ENCODE measurements at regions not wholly inside any gene's neighbourhood (a gene's known extent, or its start where the extent isn't known, plus 50 kb on each side); places are given as distances from the start of the nearest gene placed in this dataset.

DNA sequence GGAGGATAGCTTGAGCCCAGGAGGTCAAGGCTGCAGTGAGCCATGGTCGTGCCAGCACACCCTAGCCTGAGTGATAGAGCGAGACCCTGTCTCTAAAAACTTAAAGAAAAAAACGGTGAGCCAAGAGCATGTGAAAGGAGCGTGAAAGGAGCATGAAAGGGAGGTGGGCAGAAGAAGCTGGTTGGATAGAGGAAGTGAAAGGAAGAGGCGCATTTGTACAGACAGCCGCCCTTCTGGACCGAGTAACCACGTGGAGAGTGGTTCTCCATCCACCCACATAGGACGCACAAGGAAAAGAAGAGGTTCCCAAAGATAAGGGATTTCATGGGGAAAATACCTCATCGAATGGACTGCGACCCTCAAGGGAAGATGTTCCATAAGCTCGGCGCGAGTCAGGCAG, 60.4 kb upstream of the IFNAR2 start:
- DNase-seq (ENCODE audit: low read depth in 2 of 2) = no peak
- TF ChIP-seq CTCF (IDR thresholded peaks at IDR 0.05; ENCODE audit: low read depth, low read length) = no peak
- H3K4me3 ChIP-seq (replicated peaks in 1 of 2; ENCODE audit: low read depth in 2 of 2, low read length in 2 of 2) = no peak overlapping the region

DNA sequence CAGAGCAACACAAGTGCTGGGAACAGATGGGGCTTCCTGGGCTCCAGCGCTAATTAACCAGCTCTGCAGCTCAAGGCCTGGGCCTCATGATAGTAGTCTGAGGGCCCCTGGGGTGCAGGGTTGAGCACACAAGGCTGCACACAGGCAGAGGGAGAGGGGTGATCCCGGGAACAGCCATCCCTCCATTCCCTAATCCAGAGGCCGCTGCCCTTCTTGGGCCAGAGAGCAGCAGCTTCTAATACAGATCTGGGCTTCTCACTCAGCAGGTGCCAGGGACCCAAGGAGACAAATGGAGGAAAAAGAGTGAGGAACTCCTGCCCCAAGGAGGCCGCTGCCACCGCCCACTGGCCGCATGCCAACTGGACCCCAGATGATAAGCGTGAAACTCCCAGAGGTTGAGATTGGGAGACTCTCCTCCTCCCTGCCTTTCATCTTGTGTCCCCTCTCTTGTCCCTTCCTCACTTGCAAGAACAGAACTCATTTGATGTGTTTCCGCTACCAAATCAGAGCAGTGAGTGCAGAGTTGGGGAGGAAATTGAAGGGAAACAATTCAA, 58.0 kb upstream of the IFNAR2 start:
- no peak overlapping the region for H3K4me3 ChIP-seq (replicated peaks in 1 of 2; ENCODE audit: low read depth in 2 of 2, low read length in 2 of 2)
- TF ChIP-seq CTCF (IDR thresholded peaks at IDR 0.05; ENCODE audit: low read depth, low read length) = no peak
- DNase-seq (ENCODE audit: low read depth in 2 of 2) = no peak

DNA sequence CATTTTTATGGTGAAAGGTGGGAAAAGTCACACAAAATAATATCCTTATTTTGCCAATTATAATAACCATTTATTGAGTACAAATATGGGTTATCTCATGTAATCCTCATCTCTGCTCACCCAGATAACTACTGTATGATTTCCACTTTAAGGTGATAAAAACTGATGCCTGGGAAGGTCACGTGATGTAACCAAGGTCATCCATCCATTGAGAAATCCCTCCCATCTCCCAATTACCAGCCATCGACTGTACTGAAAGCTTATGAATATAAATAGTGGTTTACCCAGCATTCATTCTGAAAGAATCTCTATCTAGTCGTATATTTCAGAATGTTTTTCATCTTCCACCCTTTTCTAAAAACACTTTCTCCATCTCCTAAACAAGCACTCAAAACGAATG, 55.0 kb upstream of the IFNAR2 start:
- no peak for TF ChIP-seq CTCF (IDR thresholded peaks at IDR 0.05; ENCODE audit: low read depth, low read length)
- no peak for DNase-seq (ENCODE audit: low read depth in 2 of 2)
- no peak overlapping the region for H3K4me3 ChIP-seq (replicated peaks in 1 of 2; ENCODE audit: low read depth in 2 of 2, low read length in 2 of 2)

Data from cardiac fibroblast (primary cell).